ENCODE measurements at regions not wholly inside any gene's neighbourhood (a gene's known extent, or its start where the extent isn't known, plus 50 kb on each side); places are given as distances from the start of the nearest gene placed in this dataset.

- TF ChIP-seq EZH2 (IDR thresholded peaks at IDR 0.05; ENCODE audit: borderline replicate concordance, low read depth, low read length, poor library complexity, severe bottlenecking) (no peak), CTCF (conservative IDR thresholded peaks at IDR 0.05; ENCODE audit: low read depth, low read length) (no peak)
Measured at GRCh38 chr4:137390707-137391106, 141.6 kb downstream of the PCDH18 start.

All from A673 (cell line).